ENCODE measurements at regions not wholly inside any gene's neighbourhood (a gene's known extent, or its start where the extent isn't known, plus 50 kb on each side); places are given as distances from the start of the nearest gene placed in this dataset.
"Not testable (repeated sequence)": the region's sequence is repeated elsewhere in the genome, so short reads cannot be mapped to it uniquely, and the experiment has no call there.

DNA sequence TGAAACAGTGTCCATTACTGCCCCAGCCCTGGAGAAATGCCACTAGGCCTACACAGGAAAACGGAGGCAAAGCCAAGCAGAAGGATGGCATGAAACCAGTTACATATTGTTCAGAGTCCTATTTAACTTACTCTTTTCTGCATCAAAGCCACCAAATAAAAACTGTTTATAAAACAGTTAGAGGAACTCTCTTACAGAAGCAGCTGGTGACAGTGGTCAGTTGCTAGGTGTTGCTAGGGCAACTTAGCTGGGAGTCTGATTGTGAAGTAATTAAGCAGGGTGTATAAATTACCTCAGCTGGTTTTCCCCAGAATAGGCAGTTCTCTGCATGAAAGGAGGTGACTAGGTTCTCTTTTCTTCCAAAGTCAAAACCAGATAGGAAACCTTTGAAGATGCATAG, 115.6 kb upstream of the ZBED5 start:
- DNase-seq (ENCODE audit: low read depth in 2 of 3, low spot score in 2 of 3), result no peak

DNA sequence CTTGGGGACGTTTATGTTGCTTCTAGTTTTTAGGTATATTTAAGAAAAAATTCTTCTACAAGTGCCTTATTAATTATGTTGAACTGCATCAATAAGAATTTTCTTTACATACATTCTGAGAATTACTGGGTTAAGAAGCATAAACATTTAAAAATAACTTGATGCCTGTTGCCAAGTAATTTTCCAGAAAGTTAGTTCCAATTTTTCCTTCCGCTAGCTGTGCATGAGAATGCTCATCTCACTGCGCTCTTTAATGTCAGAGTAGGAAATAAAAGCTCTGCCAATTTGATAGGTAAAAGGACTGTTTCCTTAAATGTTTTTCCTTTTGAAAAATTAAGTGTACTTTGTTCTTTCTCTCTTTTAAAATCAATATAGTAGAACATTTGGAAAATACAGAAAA, 113.1 kb upstream of the ZBED5 start:
- no peak for DNase-seq (ENCODE audit: low read depth in 2 of 3, low spot score in 2 of 3)

DNA sequence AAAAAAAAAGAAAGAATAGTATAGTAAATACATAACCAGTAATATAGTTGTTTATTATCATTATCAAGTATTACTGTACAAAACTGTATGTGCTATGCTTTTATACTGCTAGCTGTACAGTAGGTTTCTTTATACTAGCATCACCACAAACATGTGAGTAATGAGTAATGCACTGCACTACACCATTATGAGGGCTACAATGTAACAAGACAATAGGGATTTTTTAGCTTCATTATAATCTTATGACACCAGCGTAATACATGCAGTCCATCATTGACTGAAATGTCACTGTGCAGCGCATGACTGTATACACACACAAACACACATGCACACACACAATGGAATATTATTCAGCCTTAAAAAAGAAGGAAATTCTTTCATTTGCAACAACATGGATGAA, 111.5 kb upstream of the ZBED5 start:
- DNase-seq (ENCODE audit: low read depth in 2 of 3, low spot score in 2 of 3), result no peak

DNA sequence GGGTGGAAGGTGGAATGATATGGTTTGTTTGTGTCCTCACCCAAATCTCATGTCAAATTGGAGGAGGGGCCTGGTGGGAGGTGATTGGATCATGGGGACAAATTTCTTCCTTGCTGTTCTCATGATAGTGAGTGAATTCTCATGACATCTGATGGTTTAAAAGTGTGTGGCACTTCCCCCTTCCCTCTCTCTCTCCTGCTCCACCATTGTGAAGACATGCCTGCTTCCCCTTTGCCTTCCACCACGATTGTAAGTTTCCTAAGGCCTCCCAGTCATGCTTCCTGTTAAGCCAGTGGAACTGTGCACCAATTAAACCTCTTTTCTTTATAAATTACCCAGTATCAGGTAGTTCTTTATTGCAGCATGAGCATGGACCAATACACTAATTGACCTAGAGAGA, 99.0 kb upstream of the ZBED5 start:
- DNase-seq (ENCODE audit: low read depth in 2 of 3, low spot score in 2 of 3), result not testable (repeated sequence)

DNA sequence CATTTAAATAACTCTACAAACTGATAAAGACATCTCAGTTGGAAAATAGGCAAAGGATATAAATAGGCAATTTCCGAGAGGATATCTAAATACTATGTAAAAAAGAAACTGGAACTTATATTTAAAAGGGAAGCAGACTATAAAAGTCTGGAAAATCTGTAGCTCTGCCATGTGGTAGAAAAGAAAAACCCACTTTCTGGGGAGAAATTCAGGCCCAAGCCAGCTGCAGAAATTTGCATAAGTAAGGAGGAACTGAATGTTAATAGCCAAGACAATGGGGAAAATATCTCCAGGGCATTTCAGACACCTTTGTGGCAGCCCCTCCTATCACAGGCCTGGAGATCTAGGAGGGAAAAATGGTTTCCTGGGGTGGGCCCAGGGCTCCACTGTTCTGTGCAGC, 97.8 kb upstream of the ZBED5 start:
- DNase-seq (ENCODE audit: low read depth in 2 of 3, low spot score in 2 of 3), result no peak

DNA sequence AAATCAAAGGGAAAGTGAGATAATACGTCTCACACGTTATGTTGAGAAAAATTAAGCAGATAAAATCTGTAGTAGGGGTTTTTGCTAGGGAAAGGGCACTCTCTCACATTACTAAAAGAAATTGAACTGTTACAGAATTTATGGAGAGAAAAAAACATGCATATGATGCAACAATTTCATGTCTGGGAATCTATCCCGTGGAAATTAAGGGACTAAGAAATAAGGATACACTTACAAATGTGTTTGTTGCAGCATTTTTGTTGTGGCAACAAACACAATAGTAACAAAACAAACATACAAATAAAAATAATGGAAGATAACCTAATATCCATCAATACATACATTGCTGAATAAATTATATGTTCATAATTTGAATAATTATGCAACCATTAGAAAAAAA, 96.3 kb upstream of the ZBED5 start:
- DNase-seq (ENCODE audit: low read depth in 2 of 3, low spot score in 2 of 3), result no peak

DNA sequence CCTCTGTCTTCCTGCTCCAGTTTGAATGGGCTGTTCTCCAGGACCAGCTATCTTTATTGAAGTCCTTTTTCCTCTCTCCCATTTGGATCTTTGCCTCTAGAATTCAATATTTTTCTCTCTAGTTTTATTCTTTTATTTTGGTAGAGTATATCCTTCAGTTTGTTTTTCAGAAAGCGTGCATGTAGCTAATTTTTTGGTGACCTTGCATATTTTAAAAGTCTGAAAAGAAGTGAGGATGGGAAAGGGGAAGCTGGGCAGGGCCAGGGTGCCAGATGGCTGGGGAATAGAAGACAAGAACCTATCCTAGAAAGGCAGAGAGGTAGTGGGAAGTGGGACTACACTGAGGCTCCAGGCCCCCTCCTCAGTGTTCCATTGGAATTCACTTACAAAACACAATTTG, 95.0 kb upstream of the ZBED5 start:
- no peak for DNase-seq (ENCODE audit: low read depth in 2 of 3, low spot score in 2 of 3)

DNA sequence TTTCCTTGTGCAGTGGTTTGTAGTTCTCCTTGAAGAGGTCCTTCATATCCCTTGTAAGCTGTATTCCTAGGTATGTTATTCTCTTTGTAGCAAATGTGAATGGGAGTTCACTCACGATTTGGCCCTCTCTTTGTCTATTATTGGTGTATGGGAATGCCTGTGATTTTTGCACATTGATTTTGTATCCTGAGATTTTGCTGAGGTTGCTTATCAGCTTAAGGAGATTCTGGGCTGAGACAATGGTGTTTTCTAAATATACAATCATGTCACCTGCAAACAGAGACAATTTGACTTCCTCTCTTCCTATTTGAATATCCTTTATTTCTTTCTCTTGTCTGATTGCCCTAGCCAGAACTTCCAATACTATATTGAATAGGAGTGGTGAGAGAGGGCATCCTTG, 90.1 kb upstream of the ZBED5 start:
- DNase-seq (ENCODE audit: low read depth in 2 of 3, low spot score in 2 of 3), result not testable (repeated sequence)

DNA sequence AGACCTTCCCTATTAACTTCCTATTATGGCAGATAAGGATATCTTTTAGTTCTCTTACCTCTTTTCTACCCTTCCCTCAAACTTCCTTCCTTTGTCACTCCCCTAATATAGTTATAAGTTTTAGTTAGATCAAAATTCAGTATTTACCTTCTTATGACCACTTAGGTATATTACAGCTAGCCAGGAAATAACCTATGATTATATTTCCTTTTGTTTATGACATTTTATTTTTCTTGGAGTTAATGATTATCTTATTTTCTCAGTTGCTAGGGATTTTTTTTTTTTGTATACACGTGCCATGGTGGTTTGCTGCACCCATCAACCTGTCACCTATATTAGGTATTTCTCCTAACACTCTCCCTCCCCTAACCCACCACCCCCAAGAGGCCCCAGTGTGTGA, 88.2 kb upstream of the ZBED5 start:
- DNase-seq (ENCODE audit: low read depth in 2 of 3, low spot score in 2 of 3), result no peak

DNA sequence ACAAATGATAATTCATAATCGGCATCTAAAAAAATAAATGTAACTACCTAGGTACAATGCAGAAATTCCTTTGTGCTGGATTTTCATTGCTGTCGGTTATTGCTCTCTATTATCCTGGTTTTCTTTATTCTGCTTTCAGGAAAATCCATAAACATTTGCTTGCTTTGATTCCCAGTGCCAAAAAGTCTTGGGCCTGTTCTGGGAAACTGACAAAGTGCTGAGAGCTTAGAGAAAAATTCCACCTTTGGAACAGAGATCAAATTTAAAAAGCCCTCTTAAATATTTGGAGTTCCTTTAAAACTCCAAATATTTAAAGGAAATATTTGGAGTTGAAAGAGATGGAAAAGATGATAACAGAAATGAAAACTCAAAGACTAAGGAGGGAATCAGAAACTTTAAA, 87.3 kb upstream of the ZBED5 start:
- DNase-seq (ENCODE audit: low read depth in 2 of 3, low spot score in 2 of 3), result no peak

DNA sequence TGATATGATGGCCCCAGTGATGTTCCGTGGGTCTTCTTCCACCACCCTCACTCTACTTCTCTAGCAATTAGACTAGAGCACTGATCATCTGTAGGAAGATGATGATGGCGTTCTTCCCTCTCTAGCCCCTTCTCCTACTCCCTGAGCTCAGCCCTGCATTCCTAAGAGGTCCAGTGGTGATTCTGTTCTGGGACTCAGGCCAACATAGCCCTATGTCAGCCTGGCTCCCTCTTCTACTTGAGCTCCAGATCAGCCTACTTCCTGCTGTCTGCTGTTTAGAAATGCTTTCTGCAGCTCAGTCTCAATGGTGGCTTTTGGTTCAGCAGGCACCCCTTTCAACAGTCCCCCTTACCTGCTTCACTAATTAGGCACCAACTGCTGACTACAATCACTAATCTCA, 86.1 kb upstream of the ZBED5 start:
- no peak for DNase-seq (ENCODE audit: low read depth in 2 of 3, low spot score in 2 of 3)

DNA sequence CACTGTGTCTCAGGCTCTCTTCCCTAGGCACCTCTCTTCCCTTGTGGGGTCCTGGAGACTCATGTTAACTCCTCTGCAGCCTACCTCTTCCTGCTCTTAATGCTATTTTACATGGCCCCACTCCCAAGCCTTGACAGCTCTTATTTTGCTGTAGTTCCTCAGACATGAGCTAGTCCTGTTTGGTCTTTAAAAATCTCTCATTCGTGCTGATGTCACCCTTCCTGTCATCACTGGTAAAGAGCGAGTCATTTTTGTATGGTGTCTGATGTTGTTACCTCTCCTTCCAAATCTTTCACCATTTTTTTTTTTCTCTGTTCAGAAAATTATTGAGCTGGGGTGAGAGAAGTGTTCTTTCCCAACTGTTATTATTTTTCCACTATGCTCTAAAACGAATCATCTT, 84.8 kb upstream of the ZBED5 start:
- DNase-seq (ENCODE audit: low read depth in 2 of 3, low spot score in 2 of 3), result no peak

DNA sequence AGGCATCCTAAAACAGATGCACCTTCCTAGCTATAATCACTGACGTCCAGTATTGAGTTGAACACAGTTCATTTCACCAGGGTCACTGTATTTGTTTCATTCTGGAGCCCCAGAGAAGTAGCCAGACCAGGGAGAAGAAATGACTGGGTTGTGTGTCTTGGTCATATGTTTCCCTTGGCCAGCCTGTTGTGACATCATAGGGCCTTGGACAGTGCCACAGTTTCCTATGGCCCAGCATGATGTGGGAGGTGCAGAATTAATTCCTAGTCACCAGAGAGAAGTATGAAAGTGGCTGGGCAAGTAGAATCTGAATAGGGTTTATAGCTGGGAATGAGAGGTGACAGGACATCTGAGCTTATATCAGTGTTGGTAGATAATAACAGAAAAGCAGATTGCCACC, 84.0 kb upstream of the ZBED5 start:
- DNase-seq (ENCODE audit: low read depth in 2 of 3, low spot score in 2 of 3), result no peak

DNA sequence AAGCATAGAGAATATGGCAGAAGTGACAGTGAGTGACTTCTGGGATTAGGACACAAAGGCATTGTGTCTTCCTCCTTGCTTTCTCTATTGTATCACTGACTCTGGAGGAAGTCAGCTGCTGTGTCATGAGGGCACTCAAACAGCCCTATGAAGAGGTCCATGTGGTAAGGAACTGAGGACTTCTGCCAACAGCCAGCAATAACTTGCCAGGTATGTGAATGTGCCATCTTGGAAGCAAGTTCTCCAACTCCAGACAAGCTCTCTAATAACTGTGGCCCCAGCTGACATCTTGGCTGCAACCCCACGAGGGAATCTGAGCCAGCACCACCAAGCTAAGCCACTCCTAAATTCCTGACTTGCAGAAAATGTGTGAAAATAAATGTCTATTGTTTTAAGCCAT, 83.6 kb upstream of the ZBED5 start:
- no peak for DNase-seq (ENCODE audit: low read depth in 2 of 3, low spot score in 2 of 3)

DNA sequence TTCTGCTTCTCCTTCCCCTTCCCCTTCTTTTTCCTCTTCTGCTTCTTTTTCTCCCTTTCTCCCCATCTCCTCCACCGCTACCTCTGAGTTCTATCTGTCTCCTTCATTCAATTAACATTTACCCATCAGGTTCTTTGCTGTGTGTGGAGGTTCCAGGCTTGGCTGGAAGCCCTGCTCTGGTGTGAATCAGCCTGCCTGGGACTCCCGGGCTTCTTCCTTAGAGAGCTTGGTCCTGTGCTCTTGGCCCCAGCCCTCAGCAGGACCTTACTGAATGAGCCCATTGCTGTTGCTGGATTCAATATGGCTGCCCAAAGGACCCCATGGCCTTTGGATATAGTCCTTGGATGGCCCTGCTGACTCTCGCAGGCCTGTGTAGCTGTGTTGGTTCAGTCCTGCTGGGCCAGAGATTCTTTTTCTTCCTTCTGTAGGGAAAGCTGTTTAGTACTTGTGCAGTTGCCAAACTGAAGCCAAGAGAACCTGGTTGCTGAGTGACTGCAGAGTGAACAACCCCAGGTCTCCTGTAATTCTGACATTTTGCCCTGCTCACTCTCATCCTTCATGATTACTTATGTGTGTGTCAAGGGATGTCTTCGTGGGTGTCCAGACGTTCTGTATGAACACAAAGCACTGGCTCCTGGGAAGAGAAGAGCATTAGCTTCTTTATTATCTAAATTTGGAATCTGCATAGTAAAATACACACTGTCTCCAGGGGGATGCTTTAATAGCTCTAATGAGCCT, 81.0 kb upstream of the ZBED5 start:
- DNase-seq (ENCODE audit: low read depth in 2 of 3, low spot score in 2 of 3), result no peak

DNA sequence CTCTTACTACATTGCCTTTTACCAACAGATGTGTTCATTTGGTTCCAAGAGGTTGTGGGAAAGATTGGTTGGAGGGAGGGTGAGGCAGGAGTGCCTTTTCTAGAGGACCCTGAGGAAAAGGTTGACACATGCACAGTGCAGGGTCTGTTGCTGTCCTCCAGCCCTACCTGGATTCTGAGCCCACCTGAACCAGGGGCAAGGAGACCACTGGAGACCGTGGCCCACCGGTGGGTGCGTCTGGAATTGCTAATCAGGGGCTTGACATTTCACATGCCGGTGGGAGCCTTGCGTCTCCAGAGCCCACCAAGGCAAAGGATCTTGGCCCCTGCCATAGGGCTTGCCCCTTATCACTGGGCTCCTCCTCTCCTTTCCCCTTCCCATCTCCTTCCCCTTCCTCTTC, 80.4 kb upstream of the ZBED5 start:
- DNase-seq (ENCODE audit: low read depth in 2 of 3, low spot score in 2 of 3), result no peak

DNA sequence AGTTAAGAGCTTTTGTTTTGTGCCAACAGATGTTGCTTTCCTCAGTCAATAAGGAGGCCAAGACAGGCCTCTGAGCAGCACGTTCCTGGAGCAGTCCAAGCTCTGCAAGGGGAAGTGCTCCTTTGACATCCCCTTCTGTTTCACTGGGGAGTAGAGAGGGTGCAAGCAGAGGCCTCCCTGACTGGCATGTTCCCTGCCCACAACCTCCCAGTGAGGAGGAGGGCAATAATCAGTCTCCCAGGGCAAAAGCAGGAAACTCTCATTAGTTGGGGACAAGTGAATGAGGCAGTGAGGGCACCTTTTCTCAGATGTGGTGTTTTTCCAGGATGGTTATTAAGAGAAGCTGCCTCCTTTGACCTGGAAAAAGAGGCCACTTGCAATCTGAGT, 79.5 kb upstream of the ZBED5 start:
- DNase-seq (ENCODE audit: low read depth in 2 of 3, low spot score in 2 of 3), result no peak

DNA sequence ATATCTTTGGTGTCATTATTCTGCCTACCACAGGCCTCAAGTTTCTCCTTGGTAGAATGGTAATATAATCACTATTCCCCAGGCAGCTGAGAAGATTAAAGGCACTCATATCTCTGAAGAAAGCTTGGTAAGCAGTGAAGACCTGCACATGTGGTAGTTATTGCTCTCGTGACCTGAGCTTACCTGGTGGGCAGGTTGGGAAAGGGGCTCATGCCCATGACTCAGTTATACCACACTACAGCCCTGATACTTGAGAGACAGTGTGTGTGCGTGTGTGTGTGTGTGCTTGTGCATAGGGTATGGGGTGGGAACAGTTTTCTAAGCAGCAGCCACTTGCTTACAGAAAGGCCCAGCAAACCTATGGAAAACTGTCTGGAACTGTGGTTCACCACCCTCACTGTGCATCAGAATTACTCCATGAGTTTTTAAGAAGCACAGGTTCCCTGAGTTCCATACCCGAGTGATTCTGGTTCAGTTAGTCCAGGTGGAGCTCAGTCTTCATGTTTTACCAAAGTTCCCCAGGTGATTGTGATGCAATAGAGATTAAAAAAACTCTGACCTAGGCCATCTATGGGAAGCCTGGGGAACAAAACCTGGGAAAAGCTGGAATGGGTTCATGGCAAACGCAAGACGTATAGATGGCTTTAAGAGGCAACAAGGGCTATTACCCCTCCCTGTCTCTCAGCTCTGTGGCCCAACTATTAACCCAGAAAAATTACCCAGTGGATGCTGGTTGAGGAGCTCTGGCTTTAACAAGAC, 79.0 kb upstream of the ZBED5 start:
- DNase-seq (ENCODE audit: low read depth in 2 of 3, low spot score in 2 of 3), result no peak

DNA sequence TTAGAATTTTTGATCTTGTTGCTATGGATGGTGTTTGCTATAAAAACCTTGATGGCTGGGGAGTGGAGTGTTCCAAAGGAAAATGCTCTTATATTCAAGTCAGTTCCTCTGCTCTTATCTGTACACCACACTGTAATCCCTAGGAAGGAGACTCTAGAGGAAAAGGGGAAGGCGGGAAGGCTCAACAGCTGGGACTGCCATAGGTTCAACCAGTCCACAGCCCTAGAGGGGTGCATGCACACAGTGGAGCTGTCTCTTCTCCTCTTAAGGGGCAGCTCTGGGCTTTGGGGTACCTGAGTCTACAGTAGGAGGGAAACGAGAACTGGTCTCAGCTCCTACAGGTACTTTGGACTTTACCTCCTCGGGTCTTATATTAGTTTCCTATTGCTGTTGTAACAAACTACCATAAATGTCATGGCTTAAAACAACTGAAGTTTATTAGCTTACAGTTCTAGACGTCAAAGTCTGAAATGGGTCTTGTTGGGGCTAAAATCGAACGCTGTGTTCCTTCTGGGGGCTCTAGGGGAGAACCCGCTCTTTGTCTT, 77.2 kb upstream of the ZBED5 start:
- DNase-seq (ENCODE audit: low read depth in 2 of 3, low spot score in 2 of 3), result no peak

DNA sequence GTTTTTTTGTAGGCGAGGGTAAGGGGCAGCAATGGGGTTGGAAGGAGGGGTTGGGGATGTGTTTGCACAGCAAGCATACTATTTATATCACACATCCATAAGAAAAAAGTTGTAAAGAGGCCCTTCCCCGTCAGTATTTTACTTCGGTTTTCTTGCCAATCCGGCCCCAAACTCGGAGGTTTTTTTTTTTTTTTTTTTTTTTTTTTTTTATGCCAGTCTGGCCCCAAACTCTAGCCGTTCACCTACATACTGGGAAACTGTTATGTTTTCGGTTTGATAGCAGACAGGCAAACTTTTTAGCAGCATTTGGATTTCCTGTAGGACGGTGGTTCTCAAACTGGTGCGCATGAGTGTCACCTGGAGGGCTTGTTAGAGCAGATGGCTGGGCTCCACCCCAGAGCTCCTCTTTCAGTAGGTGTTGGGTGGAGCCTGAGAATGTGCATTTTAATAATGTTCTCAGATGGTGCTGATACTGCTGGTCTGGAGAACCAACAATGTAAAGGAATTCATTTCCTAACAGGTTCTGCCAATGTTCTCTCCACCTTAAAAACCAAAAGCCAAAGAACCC, 76.5 kb upstream of the ZBED5 start:
- no peak for DNase-seq (ENCODE audit: low read depth in 2 of 3, low spot score in 2 of 3)

DNA sequence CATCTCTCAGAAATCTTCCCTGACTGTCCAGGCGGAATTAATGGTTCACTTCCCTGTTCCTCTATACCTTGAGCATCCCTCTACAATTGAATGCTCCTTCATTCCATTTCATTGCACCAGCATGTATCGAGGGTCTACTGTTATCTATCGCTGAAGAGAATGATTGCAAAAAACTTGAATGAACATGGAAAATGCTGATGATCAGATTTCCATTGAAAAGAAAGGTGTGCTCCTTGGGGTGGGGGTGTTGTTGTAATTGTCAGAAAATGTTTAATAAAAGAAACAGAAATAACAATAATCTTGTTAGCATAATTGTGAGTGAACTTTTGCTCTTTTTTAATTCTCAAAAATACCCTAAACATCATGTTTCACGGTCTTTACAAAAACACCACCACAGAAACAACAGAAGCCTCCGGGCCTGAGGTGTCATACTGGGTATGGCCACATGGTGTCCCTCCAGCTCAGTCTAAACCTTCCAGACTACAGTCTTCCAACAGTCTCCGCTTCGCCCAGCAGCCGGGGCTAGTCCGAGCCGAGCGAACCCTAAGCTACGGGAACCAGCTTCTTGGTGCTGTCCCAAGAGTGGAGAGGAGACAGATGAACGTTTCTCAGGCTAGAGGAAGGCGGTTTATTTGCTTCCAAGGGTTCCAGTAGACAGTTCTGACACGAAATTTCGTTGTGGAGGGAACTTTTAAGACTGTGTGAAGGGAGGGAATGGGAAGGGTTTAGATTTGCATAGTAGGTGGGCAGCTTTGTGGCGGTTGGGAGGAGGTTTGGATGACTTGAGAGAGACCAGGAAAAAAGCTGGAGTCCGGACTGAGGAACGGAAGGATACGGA, 75.8 kb upstream of the ZBED5 start:
- peak; percentile 48 to 67 (median 51) for DNase-seq (ENCODE audit: low read depth in 2 of 3, low spot score in 2 of 3)
